SH-SY5Y (cell line): ENCODE measurements at regions not wholly inside any gene's neighbourhood (a gene's known extent, or its start where the extent isn't known, plus 50 kb on each side); places are given as distances from the start of the nearest gene placed in this dataset.

ENCODE experiments used
- GATA2 ChIP-seq: IDR thresholded peaks from 2 replicates; pipeline ENCODE4 v1.6.1; 2011; ENCODE audit warnings: mild to moderate bottlenecking, low read depth, low read length
- GATA3 ChIP-seq: IDR thresholded peaks from 2 replicates; pipeline ENCODE4 v1.6.1; 2011; ENCODE audit warnings: low read depth, mild to moderate bottlenecking, low read length, moderate library complexity

- TF ChIP-seq GATA2 (no peak), GATA3 (no peak)
Observed at GRCh38 chr10:124182088-124182541, 88.7 kb upstream of the CHST15 start.
